Common myeloid progenitor, CD34-positive (primary cell): ENCODE measurements at regions not wholly inside any gene's neighbourhood (a gene's known extent, or its start where the extent isn't known, plus 50 kb on each side); places are given as distances from the start of the nearest gene placed in this dataset.

Source experiments
- CTCF ChIA-PET: fragments of 350-600 bp; sonication (Branson Sonifier 250); formaldehyde crosslinking; loops from one replicate; lab custom pipeline; 2021; ENCODE audit warnings: antibody characterized with exemption; lab: Charles Lee
- POLR2A ChIA-PET: fragments of 350-600 bp; sonication (Branson Sonifier 250); formaldehyde crosslinking; loops from one replicate; lab custom pipeline; 2021; ENCODE audit warnings: antibody characterized with exemption; lab: Charles Lee
- DNase-seq, 3 donors: peaks; one replicate each; pipeline versions ENCODE4 v3.0.0 to v3.0.0-alpha.2; 2013
- H3K27ac ChIP-seq, 2 experiments: 1 replicate in 1 of 2; 2 replicates in 1 of 2; pipeline ENCODE4 v1.7.0; 2013; ENCODE audit warnings: inconsistent platforms in 2 of 2, low read length in 2 of 2, mild to moderate bottlenecking in 2 of 2, low read depth in 1 of 2, moderate library complexity in 1 of 2; ENCODE audit not compliant: severe bottlenecking in 2 of 2, insufficient read depth in 1 of 2, poor library complexity in 1 of 2
- H3K27me3 ChIP-seq, 5 experiments: replicated peaks in 2 of 5; 1 replicate in 3 of 5; 2 replicates in 2 of 5; pipeline versions ENCODE4 v1.6.1 to v1.7.0; 2013; ENCODE audit warnings: low read length in 4 of 5, mild to moderate bottlenecking in 2 of 5, moderate library complexity in 2 of 5, inconsistent platforms in 1 of 5; ENCODE audit not compliant: insufficient read depth in 5 of 5, control insufficient read depth in 4 of 5
- H3K36me3 ChIP-seq, 4 experiments: 1 replicate in 2 of 4; 2 replicates in 2 of 4; pipeline versions ENCODE4 v1.6.1 to v1.7.0; 2013; ENCODE audit warnings: low read length in 3 of 4, control low read depth in 1 of 4, mild to moderate bottlenecking in 1 of 4; ENCODE audit not compliant: control insufficient read depth in 4 of 4, insufficient read depth in 4 of 4
- H3K4me1 ChIP-seq, 4 experiments: 1 replicate in 3 of 4; 2 replicates in 1 of 4; pipeline versions ENCODE4 v1.6.1 to v1.7.1; 2013; ENCODE audit warnings: low read length in 3 of 4, mild to moderate bottlenecking in 3 of 4, control low read depth in 1 of 4, inconsistent platforms in 1 of 4, moderate library complexity in 1 of 4; ENCODE audit not compliant: control insufficient read depth in 4 of 4, insufficient read depth in 4 of 4; ENCODE audit errors: control extremely low read depth in 1 of 4
- H3K4me3 ChIP-seq, 7 experiments: 1 replicate in 4 of 7; 2 replicates in 3 of 7; pipeline versions ENCODE4 v1.5.1 to v1.7.0; 2013; ENCODE audit warnings: mild to moderate bottlenecking in 7 of 7, low read length in 6 of 7, moderate library complexity in 6 of 7, inconsistent platforms in 2 of 7, low read depth in 2 of 7, control low read depth in 1 of 7; ENCODE audit not compliant: insufficient read depth in 4 of 7, control insufficient read depth in 1 of 7; ENCODE audit errors: extremely low read depth in 1 of 7
- H3K9me3 ChIP-seq, 5 experiments: 1 replicate in 4 of 5; 2 replicates in 1 of 5; pipeline versions ENCODE4 v1.6.1 to v1.7.1; 2013; ENCODE audit warnings: low read length in 4 of 5, mild to moderate bottlenecking in 2 of 5, inconsistent platforms in 1 of 5, low read depth in 1 of 5, moderate library complexity in 1 of 5; ENCODE audit not compliant: control insufficient read depth in 4 of 5, insufficient read depth in 2 of 5; ENCODE audit errors: control extremely low read depth in 1 of 5
- WGBS: methylation state at CpG from one replicate; pipeline ENCODE4 v1.1.5; 2013; ENCODE audit not compliant: insufficient coverage; 5-methylcytosine and 5-hydroxymethylcytosine counted together

GRCh38 chr6:142011156-142011555 lies 121.6 kb upstream of the GJE1 start:
- CTCF ChIA-PET, result no interaction called here
- Histone ChIP-seq H3K27me3 (peaks cover 0 to 2% (median 0%) of the 10 kb centered on the region in 5 experiments), H3K36me3 (no peaks in the 10 kb centered on the region), H3K27ac (no peak overlapping the region), H3K4me1 (no peaks in the 10 kb centered on the region), H3K4me3 (no peak overlapping the region), H3K9me3 (no peaks in the 10 kb centered on the region)
- DNase-seq, result no peak
- POLR2A ChIA-PET, result no interaction called here

- CTCF ChIA-PET, result no interaction called here
- POLR2A ChIA-PET, result no interaction called here
- Histone ChIP-seq H3K27ac (no peak overlapping the region), H3K4me3 (no peak overlapping the region), H3K9me3 (no peaks in the 10 kb centered on the region), H3K36me3 (no peaks in the 10 kb centered on the region), H3K4me1 (no peaks in the 10 kb centered on the region), H3K27me3 (no peaks in the 10 kb centered on the region)
- DNase-seq, result no peak
- WGBS, result 100% methylated on average over 1 of the region's 2 CpGs
Observed at GRCh38 chr6:142009647-142010046, 123.1 kb upstream of the GJE1 start.

- no CpG with 5 or more reads among the region's 1 CpG for WGBS
- no peaks in the 10 kb centered on the region for H3K9me3 ChIP-seq
- ChIA-PET CTCF (no interaction called here), POLR2A (no interaction called here)
- H3K27me3 ChIP-seq, result no peaks in the 10 kb centered on the region
- no peak overlapping the region for H3K4me3 ChIP-seq
- no peak overlapping the region for H3K27ac ChIP-seq
- DNase-seq, result no peak
- H3K36me3 ChIP-seq, result no peaks in the 10 kb centered on the region
- H3K4me1 ChIP-seq, result no peaks in the 10 kb centered on the region
Observed at GRCh38 chr6:142008781-142009180, 123.9 kb upstream of the GJE1 start.

DNA sequence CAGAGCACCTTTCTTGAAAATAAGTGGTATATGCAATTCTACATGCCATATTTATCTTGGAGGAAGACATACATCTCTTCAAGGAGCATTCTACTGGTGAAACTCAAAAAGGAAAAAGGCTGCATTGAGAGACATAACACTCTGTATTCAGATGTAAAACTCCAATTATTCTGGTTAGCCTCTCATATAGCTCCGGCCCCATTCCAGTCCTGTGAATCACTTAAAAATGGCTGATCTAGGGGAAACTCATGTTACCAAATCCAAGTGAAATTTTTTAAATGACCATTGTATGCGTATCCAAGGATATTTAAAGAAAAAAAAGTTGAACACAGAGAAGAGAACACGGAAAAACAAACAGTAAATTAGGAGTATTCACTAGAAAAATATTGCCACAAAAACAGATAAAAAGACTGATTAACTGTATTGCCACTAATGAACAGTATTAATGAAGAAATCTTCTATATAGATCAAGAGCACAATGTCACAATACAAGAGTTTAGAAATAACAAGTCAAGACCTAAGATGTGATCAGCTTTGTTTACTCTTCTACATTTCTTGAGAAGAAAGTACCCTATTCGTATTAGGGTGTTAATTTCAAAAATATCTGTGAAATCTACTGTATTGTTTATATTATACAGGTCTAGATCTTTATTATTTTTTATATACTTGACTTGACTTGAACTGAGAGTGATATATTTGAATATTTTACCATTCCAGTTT lies 124.5 kb upstream of the GJE1 start:
- H3K4me3 ChIP-seq, result no peak overlapping the region
- no peaks in the 10 kb centered on the region for H3K4me1 ChIP-seq
- H3K36me3 ChIP-seq, result no peaks in the 10 kb centered on the region
- no peak for DNase-seq
- H3K9me3 ChIP-seq, result no peaks in the 10 kb centered on the region
- H3K27ac ChIP-seq, result no peak overlapping the region
- POLR2A ChIA-PET, result no interaction called here
- no CpG with 5 or more reads among the region's 4 CpGs for WGBS
- CTCF ChIA-PET, result no interaction called here
- no peaks in the 10 kb centered on the region for H3K27me3 ChIP-seq

DNA sequence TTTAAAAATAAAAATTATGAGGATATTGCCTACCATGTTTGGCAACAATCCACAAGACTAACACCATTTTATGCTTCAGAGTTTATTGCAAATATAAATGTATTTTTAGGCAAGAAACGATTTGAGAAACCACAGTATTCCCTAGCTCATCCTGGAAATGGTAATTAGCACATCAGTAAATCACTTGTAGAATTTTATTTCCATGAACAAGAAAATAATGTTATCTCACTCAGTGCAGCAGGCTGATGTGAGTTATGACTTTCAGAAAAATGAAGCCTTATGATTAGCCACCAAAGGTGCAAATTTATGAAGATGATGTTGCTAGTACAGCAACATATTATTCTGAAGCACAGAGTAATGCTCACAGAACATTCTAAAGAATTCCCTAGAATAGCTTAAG lies 127.7 kb upstream of the GJE1 start:
- no peaks in the 10 kb centered on the region for H3K27me3 ChIP-seq
- CTCF ChIA-PET, result no interaction called here
- H3K36me3 ChIP-seq, result no peaks in the 10 kb centered on the region
- no peaks in the 10 kb centered on the region for H3K9me3 ChIP-seq
- DNase-seq, result no peak
- POLR2A ChIA-PET, result no interaction called here
- H3K27ac ChIP-seq, result no peak overlapping the region
- H3K4me1 ChIP-seq, result no peaks in the 10 kb centered on the region
- WGBS, result no CpG with 5 or more reads among the region's 1 CpG
- H3K4me3 ChIP-seq, result no peak overlapping the region

DNA sequence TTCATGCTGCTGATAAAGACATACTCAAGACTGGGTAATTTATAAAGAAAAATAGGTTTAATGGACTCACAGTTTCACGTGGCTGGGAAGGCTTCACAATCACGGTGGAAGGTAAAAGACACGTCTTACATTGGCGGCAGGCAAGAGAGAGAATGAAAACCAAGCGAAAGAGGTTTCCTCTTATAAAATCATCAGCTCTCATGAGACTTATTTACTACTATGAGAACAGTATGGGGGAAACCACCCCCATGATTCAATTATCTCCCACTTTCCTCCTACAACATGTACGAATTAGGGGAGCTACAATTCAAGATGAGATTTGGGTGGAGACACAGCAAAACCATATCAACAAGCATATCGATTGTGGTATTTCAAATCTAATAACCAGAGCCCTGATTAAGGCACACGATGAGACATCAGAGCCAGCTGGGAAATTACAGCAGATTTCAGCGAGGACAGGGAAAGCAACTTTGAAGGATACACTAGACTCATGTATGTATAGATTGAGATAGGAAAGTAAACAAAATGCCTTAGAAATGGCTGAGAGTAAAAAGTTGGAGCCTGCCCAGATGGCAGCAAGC lies 129.8 kb upstream of the GJE1 start:
- CTCF ChIA-PET, result no interaction called here
- DNase-seq, result no peak
- Histone ChIP-seq H3K9me3 (no peaks in the 10 kb centered on the region), H3K4me1 (no peaks in the 10 kb centered on the region), H3K27me3 (no peaks in the 10 kb centered on the region), H3K4me3 (no peak overlapping the region), H3K27ac (no peak overlapping the region), H3K36me3 (no peaks in the 10 kb centered on the region)
- POLR2A ChIA-PET, result no interaction called here
- WGBS, result 93% methylated on average over 5 of the region's 9 CpGs

DNA sequence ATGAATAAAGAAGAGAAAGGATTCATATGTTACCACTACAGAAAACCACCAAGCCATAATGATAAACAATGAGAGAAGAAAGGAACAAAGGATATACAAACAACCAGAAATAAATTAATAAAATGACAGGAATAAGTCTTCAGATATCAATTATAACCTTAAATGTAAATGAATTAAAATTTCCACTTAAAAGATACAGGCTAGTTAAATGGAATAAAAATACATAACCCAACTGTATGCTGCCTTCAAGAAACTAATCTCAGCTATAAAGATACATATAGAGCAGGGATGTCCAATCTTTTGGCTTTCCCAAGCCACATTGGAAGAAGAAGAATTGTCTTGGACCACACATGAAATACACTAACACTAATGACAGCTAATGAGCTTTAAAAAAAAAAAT lies 135.9 kb upstream of the GJE1 start:
- DNase-seq, result peak in 1 of 3 donors; percentile 1
- no peak overlapping the region for H3K4me3 ChIP-seq
- POLR2A ChIA-PET, result no interaction called here
- CTCF ChIA-PET, result no interaction called here
- no peak overlapping the region for H3K27ac ChIP-seq
- peaks cover 0 to 18% (median 3%) of the 10 kb centered on the region in 5 experiments for H3K9me3 ChIP-seq
- no peaks in the 10 kb centered on the region for H3K4me1 ChIP-seq
- no peaks in the 10 kb centered on the region for H3K36me3 ChIP-seq
- peaks cover 0 to 3% (median 0%) of the 10 kb centered on the region in 5 experiments for H3K27me3 ChIP-seq
